ENCODE measurements at regions not wholly inside any gene's neighbourhood (a gene's known extent, or its start where the extent isn't known, plus 50 kb on each side); places are given as distances from the start of the nearest gene placed in this dataset.

DNA sequence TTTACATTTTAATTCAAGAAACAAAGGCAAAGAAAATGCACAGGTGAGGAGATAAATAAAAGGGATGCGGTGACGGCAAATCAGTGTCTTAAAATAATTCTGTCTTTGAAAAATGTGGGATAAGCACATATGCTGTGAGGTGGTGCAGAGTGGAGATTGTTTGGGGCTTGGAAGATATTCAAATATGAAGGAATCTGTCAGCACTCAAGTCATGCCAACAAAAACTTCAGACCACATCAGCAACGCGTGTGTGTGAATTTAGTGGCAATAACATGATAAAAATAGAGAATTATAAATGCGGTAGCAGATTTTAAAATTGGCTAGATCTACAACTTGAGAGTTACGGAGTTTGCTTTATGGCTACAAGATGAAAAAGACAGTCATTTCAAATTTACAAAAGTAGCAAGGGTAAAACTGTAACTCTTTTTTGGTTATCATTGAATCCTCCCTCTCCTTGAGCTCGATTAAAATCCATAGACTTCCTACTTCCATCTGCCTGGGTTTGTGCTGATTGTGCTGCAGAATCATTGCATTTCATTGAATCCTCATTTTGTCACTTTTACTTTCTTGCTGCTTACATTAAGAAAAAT, 71.5 kb upstream of the VCX2 start:
- Histone ChIP-seq H3K4me1 (ENCODE audit: control insufficient read depth, insufficient read depth, low read depth, low read length) (no peaks in the 10 kb centered on the region), H3K9ac (ENCODE audit: low read length) (no peak overlapping the region), H3K4me2 (ENCODE audit: low read length, poor library complexity, severe bottlenecking) (no peak overlapping the region), H2AFZ (ENCODE audit: low read depth, low read length) (no peak overlapping the region), H2AK5ac (ENCODE audit: low read length, severe bottlenecking) (no peak overlapping the region), H3K79me1 (replicated peaks; ENCODE audit: low read length, poor library complexity, severe bottlenecking) (no peaks in the 10 kb centered on the region), H2BK12ac (ENCODE audit: low read length in 2 of 2) (no peak overlapping the region), H3K9me3 (ENCODE audit: control insufficient read depth, low read length) (no peaks in the 10 kb centered on the region), H2BK15ac (ENCODE audit: low read depth, poor library complexity, severe bottlenecking) (no peak overlapping the region), H3K27me3 (ENCODE audit: control insufficient read depth in 1 of 2, insufficient read depth in 1 of 2, low read length in 2 of 2) (no peaks in the 10 kb centered on the region), H3K4ac (ENCODE audit: low read depth in 1 of 2, low read length in 2 of 2) (no peak overlapping the region), H4K91ac (ENCODE audit: low read length) (no peak overlapping the region), H3K23ac (ENCODE audit: low read length in 2 of 2) (no peak overlapping the region), H3K4me3 (ENCODE audit: insufficient read depth in 1 of 2, low read depth in 1 of 2, low read length in 2 of 2) (no peak overlapping the region), H3K27ac (ENCODE audit: low read length, poor library complexity, severe bottlenecking) (no peak overlapping the region), H3K14ac (ENCODE audit: low read length in 2 of 2) (no peak overlapping the region), H2BK5ac (ENCODE audit: low read depth, low read length, poor library complexity, severe bottlenecking) (no peak overlapping the region), H2BK120ac (ENCODE audit: low read depth, low read length) (no peak overlapping the region), H3K18ac (ENCODE audit: low read depth in 1 of 2, low read length in 2 of 2) (no peak overlapping the region), H3K36me3 (ENCODE audit: control insufficient read depth in 1 of 2, insufficient read depth in 2 of 2, low read depth in 1 of 2, low read length in 2 of 2) (no peaks in the 10 kb centered on the region), H4K8ac (ENCODE audit: low read length) (no peak overlapping the region)
- WGBS = 95% methylated on average over 2 of the region's 7 CpGs
- no peak for DNase-seq

DNA sequence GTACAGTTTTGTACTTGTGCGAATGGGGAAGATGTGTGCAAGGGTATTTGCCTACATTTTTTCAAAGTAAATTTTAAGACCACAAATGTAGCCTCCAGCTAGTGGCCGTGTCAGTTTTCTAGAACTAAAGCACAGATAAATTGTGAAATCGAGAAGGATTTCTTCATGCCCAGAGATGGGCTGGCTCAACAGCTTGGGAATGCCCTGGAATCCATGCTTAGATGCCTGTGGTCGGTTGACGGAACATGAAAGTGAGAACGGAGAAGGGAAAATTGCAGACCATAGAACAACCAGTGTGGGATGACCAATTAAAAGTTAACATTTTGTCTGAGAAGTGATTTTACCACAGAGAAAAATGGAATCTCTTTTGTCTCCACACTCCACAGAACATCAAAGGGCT, 73.2 kb upstream of the VCX2 start:
- Histone ChIP-seq H3K18ac (ENCODE audit: low read depth in 1 of 2, low read length in 2 of 2) (no peak overlapping the region), H3K4me1 (ENCODE audit: control insufficient read depth, insufficient read depth, low read depth, low read length) (no peaks in the 10 kb centered on the region), H2AK5ac (ENCODE audit: low read length, severe bottlenecking) (no peak overlapping the region), H4K91ac (ENCODE audit: low read length) (no peak overlapping the region), H3K4me3 (ENCODE audit: insufficient read depth in 1 of 2, low read depth in 1 of 2, low read length in 2 of 2) (no peak overlapping the region), H3K27me3 (ENCODE audit: control insufficient read depth in 1 of 2, insufficient read depth in 1 of 2, low read length in 2 of 2) (no peaks in the 10 kb centered on the region), H3K14ac (ENCODE audit: low read length in 2 of 2) (no peak overlapping the region), H3K9ac (ENCODE audit: low read length) (no peak overlapping the region), H3K9me3 (ENCODE audit: control insufficient read depth, low read length) (no peaks in the 10 kb centered on the region), H3K79me1 (replicated peaks; ENCODE audit: low read length, poor library complexity, severe bottlenecking) (no peaks in the 10 kb centered on the region), H3K4me2 (ENCODE audit: low read length, poor library complexity, severe bottlenecking) (no peak overlapping the region), H2BK120ac (ENCODE audit: low read depth, low read length) (no peak overlapping the region), H2BK5ac (ENCODE audit: low read depth, low read length, poor library complexity, severe bottlenecking) (no peak overlapping the region), H3K4ac (ENCODE audit: low read depth in 1 of 2, low read length in 2 of 2) (no peak overlapping the region), H4K8ac (ENCODE audit: low read length) (no peak overlapping the region), H3K36me3 (ENCODE audit: control insufficient read depth in 1 of 2, insufficient read depth in 2 of 2, low read depth in 1 of 2, low read length in 2 of 2) (no peaks in the 10 kb centered on the region), H3K27ac (ENCODE audit: low read length, poor library complexity, severe bottlenecking) (no peak overlapping the region), H3K23ac (ENCODE audit: low read length in 2 of 2) (no peak overlapping the region), H2BK15ac (ENCODE audit: low read depth, poor library complexity, severe bottlenecking) (no peak overlapping the region), H2AFZ (ENCODE audit: low read depth, low read length) (no peak overlapping the region), H2BK12ac (ENCODE audit: low read length in 2 of 2) (no peak overlapping the region)
- no peak for DNase-seq
- 72% methylated on average over 2 of the region's 6 CpGs for WGBS

DNA sequence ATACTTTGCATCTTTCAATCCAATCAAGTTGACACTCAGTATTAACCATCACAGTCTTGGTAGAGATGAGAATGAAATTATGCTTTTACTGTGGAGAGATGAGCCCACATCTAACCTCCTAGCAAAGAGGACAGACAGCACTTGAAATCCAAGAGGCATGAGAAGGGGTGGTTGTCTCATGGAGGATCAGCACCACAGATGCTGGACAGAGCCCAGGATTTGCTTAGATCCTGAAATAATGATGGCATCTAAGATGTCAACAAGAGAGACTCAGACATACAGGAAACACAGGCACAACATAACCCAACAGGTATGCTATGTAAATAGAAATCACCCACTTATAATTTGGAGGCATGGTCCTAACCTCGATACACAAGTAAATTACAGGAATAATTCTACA, 74.3 kb upstream of the VCX2 start:
- H4K91ac ChIP-seq (ENCODE audit: low read length) = no peak overlapping the region
- no peak overlapping the region for H3K14ac ChIP-seq (ENCODE audit: low read length in 2 of 2)
- no peak for DNase-seq
- no peak overlapping the region for H2BK5ac ChIP-seq (ENCODE audit: low read depth, low read length, poor library complexity, severe bottlenecking)
- H2AFZ ChIP-seq (ENCODE audit: low read depth, low read length) = no peak overlapping the region
- H3K36me3 ChIP-seq (ENCODE audit: control insufficient read depth in 1 of 2, insufficient read depth in 2 of 2, low read depth in 1 of 2, low read length in 2 of 2) = no peaks in the 10 kb centered on the region
- no peak overlapping the region for H3K9ac ChIP-seq (ENCODE audit: low read length)
- H3K4ac ChIP-seq (ENCODE audit: low read depth in 1 of 2, low read length in 2 of 2) = no peak overlapping the region
- H3K4me3 ChIP-seq (ENCODE audit: insufficient read depth in 1 of 2, low read depth in 1 of 2, low read length in 2 of 2) = no peak overlapping the region
- H3K18ac ChIP-seq (ENCODE audit: low read depth in 1 of 2, low read length in 2 of 2) = no peak overlapping the region
- no peak overlapping the region for H2BK12ac ChIP-seq (ENCODE audit: low read length in 2 of 2)
- H2BK120ac ChIP-seq (ENCODE audit: low read depth, low read length) = no peak overlapping the region
- H4K8ac ChIP-seq (ENCODE audit: low read length) = no peak overlapping the region
- no peak overlapping the region for H3K4me2 ChIP-seq (ENCODE audit: low read length, poor library complexity, severe bottlenecking)
- no peaks in the 10 kb centered on the region for H3K9me3 ChIP-seq (ENCODE audit: control insufficient read depth, low read length)
- no peak overlapping the region for H2BK15ac ChIP-seq (ENCODE audit: low read depth, poor library complexity, severe bottlenecking)
- WGBS = no CpG with 5 or more reads among the region's 1 CpG
- no peaks in the 10 kb centered on the region for H3K4me1 ChIP-seq (ENCODE audit: control insufficient read depth, insufficient read depth, low read depth, low read length)
- H3K79me1 ChIP-seq (replicated peaks; ENCODE audit: low read length, poor library complexity, severe bottlenecking) = no peaks in the 10 kb centered on the region
- no peak overlapping the region for H3K27ac ChIP-seq (ENCODE audit: low read length, poor library complexity, severe bottlenecking)
- H2AK5ac ChIP-seq (ENCODE audit: low read length, severe bottlenecking) = no peak overlapping the region
- H3K23ac ChIP-seq (ENCODE audit: low read length in 2 of 2) = no peak overlapping the region
- H3K27me3 ChIP-seq (ENCODE audit: control insufficient read depth in 1 of 2, insufficient read depth in 1 of 2, low read length in 2 of 2) = no peaks in the 10 kb centered on the region

DNA sequence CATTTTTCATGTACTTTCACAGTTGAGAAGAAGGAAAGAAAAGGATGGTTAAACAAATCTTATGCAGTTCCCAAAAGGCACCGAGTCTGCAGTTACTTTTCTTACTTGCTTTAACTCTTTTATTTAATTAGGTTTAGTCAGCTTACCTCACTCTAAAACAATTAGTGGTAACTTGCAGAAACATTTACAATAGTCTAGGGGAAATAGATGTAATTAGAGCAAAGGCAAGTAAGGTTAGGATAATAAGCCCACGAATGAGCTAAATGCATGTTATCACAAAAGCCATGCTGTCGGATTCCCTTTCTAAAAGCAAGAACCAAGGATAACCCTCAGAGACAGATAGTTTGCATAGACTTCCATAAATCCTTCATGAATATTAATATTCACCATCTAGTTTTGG, 82.0 kb upstream of the VCX2 start:
- no peak overlapping the region for H3K4me2 ChIP-seq (ENCODE audit: low read length, poor library complexity, severe bottlenecking)
- H3K4me3 ChIP-seq (ENCODE audit: insufficient read depth in 1 of 2, low read depth in 1 of 2, low read length in 2 of 2) = no peak overlapping the region
- H3K9ac ChIP-seq (ENCODE audit: low read length) = no peak overlapping the region
- H3K4ac ChIP-seq (ENCODE audit: low read depth in 1 of 2, low read length in 2 of 2) = no peak overlapping the region
- no peaks in the 10 kb centered on the region for H3K27me3 ChIP-seq (ENCODE audit: control insufficient read depth in 1 of 2, insufficient read depth in 1 of 2, low read length in 2 of 2)
- no CpG with 5 or more reads among the region's 3 CpGs for WGBS
- H3K14ac ChIP-seq (ENCODE audit: low read length in 2 of 2) = no peak overlapping the region
- no peaks in the 10 kb centered on the region for H3K36me3 ChIP-seq (ENCODE audit: control insufficient read depth in 1 of 2, insufficient read depth in 2 of 2, low read depth in 1 of 2, low read length in 2 of 2)
- no peak overlapping the region for H2BK15ac ChIP-seq (ENCODE audit: low read depth, poor library complexity, severe bottlenecking)
- H2BK120ac ChIP-seq (ENCODE audit: low read depth, low read length) = no peak overlapping the region
- no peak for DNase-seq
- no peak overlapping the region for H2AFZ ChIP-seq (ENCODE audit: low read depth, low read length)
- H3K4me1 ChIP-seq (ENCODE audit: control insufficient read depth, insufficient read depth, low read depth, low read length) = no peaks in the 10 kb centered on the region
- no peaks in the 10 kb centered on the region for H3K79me1 ChIP-seq (replicated peaks; ENCODE audit: low read length, poor library complexity, severe bottlenecking)
- no peak overlapping the region for H2AK5ac ChIP-seq (ENCODE audit: low read length, severe bottlenecking)
- H4K91ac ChIP-seq (ENCODE audit: low read length) = no peak overlapping the region
- no peak overlapping the region for H3K18ac ChIP-seq (ENCODE audit: low read depth in 1 of 2, low read length in 2 of 2)
- no peak overlapping the region for H2BK5ac ChIP-seq (ENCODE audit: low read depth, low read length, poor library complexity, severe bottlenecking)
- no peak overlapping the region for H4K8ac ChIP-seq (ENCODE audit: low read length)
- no peak overlapping the region for H2BK12ac ChIP-seq (ENCODE audit: low read length in 2 of 2)
- no peak overlapping the region for H3K23ac ChIP-seq (ENCODE audit: low read length in 2 of 2)
- peaks cover 4% of the 10 kb centered on the region for H3K9me3 ChIP-seq (ENCODE audit: control insufficient read depth, low read length)
- no peak overlapping the region for H3K27ac ChIP-seq (ENCODE audit: low read length, poor library complexity, severe bottlenecking)

Measured in mesenchymal stem cell (in vitro differentiated cells and primary cell).